ENCODE measurements at regions not wholly inside any gene's neighbourhood (a gene's known extent, or its start where the extent isn't known, plus 50 kb on each side); places are given as distances from the start of the nearest gene placed in this dataset.

DNA sequence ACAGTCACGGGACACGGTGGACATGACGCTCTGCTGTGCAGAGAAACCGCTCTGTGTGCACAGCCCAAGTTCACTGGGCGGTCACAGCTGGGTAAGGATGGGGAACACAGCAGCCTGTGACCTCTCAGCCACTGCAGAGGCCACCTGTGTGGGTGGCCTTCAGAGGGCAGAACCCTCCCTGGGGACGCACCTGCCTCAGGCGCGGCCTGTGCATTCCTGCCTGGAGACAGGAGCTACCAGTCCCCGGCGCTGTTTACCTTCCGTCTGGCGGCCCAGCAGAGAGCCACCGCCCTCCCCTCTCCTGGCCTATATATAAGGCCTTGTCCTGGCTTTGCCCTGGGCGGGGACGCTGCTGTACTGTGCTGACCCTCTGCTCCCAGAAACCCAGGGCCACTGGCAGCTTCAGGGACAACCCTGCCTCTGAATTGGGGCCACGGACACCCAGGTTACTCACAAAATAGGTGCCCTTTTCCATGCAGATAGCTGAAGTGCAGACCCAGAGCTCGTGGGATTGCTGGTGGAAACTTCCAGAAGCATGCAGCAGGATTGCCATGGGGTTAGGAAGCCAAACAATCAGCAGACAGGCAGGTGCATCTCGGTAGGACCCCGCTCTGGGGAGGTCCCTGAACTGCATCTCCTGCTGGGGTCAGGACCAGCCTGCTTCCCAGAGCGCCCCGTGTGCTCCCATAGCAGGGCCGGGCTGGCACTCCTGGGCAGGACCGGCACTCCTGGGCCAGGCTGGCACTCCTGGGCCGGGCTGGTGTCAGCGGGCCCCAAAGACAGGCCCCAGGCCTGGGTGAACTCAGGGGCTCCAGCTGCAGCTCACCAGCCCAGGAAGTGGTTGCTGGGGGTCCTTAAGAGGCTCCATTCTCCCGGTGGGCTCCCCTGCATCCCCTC is 83.6 kb downstream of the SIK1 start:
- Mint-ChIP-seq H3K36me3 (ENCODE audit: low read depth) (no peaks in the 10 kb centered on the region), H3K4me3 (no peak overlapping the region), H3K27ac (no peak overlapping the region), H3K9me3 (no peaks in the 10 kb centered on the region), H3K27me3 (peaks cover 5% of the 10 kb centered on the region), H3K4me1 (ENCODE audit: low read depth) (peaks cover 8% of the 10 kb centered on the region)
- no peak for DNase-seq

GRCh38 chr21:43342301-43342881 is 84.5 kb downstream of the SIK1 start:
- Mint-ChIP-seq H3K4me3 (no peak overlapping the region), H3K27me3 (peaks cover 5% of the 10 kb centered on the region), H3K9me3 (no peaks in the 10 kb centered on the region), H3K36me3 (ENCODE audit: low read depth) (no peaks in the 10 kb centered on the region), H3K27ac (no peak overlapping the region), H3K4me1 (ENCODE audit: low read depth) (peaks cover 8% of the 10 kb centered on the region)
- no peak for DNase-seq

DNA sequence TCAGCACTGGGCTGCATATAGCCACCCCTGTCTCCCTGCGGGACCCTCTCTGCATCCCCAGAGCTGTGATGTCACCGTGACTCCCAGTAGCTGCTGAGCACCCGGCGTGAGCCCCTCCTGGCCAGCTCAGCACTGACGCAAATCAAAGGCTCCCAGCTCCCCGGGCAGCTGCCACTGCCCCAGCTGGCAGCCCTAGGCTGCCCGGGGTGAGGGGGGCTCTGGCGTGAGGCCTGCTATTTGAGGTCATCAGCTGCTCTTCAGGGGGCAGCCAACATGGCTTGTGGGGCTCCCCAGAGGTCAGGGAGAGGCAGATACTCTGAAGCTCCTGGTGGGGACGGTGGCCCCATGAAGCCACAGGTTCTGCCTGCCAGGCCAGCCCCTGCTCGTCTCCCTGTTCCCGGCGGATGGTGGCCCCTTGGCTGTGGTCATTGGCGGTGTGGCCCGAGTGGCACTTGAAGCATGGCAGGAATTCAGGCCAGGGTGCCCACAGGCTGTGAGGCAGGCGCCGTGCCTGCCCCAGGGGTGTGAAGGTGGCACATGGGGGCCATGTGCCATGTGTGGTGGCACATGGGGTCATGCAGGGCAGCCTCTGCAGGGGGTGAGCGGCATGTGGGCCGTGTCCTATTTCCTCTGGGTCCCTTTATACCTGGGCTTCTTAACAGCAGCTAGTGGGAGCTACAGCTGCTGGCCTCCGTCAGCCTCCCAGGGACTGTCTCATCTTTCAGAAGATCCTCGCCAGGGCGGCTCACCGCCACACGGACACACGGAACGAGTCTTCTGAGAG is 85.4 kb downstream of the SIK1 start:
- Mint-ChIP-seq H3K4me1 (ENCODE audit: low read depth) (peaks cover 8% of the 10 kb centered on the region), H3K9me3 (no peaks in the 10 kb centered on the region), H3K4me3 (no peak overlapping the region), H3K36me3 (ENCODE audit: low read depth) (no peaks in the 10 kb centered on the region), H3K27ac (no peak overlapping the region), H3K27me3 (peaks cover 5% of the 10 kb centered on the region)
- no peak for DNase-seq

- H3K4me1 Mint-ChIP-seq (ENCODE audit: low read depth), result peaks cover under 1% of the 10 kb centered on the region
- H3K36me3 Mint-ChIP-seq (ENCODE audit: low read depth), result no peaks in the 10 kb centered on the region
- H3K27ac Mint-ChIP-seq, result no peak overlapping the region
- no peaks in the 10 kb centered on the region for H3K9me3 Mint-ChIP-seq
- no peak for DNase-seq
- H3K4me3 Mint-ChIP-seq, result no peak overlapping the region
- peaks cover 5% of the 10 kb centered on the region for H3K27me3 Mint-ChIP-seq
Measured at GRCh38 chr21:43340491-43341377, 86.2 kb downstream of the SIK1 start.

DNA sequence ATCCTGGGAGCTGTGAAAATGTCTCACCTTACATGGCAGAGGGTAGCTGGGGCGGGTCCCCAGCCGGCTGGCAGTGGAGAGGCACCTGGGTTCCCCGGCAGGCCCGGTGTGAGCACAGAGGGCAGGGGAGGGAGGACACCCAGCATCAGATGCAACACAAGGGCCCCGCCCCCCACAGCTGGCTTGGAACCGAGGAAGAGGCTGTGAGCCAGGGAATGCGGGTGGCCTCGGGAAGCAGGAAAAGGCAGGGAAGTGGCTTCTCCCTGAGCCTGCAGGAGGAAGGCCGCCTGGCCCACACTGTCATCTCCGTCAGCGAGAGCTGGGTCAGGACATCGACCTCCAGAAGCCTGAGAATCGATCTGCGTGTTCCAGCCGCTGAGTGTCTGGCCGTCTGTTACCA is 87.3 kb downstream of the SIK1 start:
- DNase-seq, result no peak
- Mint-ChIP-seq H3K36me3 (ENCODE audit: low read depth) (no peaks in the 10 kb centered on the region), H3K27ac (no peak overlapping the region), H3K4me1 (ENCODE audit: low read depth) (no peaks in the 10 kb centered on the region), H3K27me3 (peaks cover 5% of the 10 kb centered on the region), H3K9me3 (no peaks in the 10 kb centered on the region), H3K4me3 (no peak overlapping the region)

DNA sequence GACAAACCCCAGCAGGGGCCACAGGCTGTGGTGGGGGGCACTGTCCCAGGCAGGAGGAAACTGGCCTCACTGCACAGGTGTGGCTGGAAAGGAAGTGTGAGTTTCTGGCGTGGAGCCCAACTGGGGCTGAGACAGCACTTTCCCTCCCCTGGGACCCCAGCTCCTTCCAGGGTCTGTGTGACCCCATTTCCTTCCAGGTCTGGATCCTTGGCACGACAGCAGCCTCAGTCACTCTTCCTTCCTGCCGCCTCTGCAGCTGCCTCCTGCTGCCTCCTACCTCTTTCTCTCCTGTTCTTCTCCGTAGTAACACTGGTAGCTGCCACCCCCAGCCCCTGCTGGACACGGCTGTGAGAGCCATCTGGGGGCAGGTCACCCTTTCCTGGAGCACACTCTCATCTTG is 88.0 kb downstream of the SIK1 start:
- Mint-ChIP-seq H3K4me3 (no peak overlapping the region), H3K4me1 (ENCODE audit: low read depth) (no peaks in the 10 kb centered on the region), H3K36me3 (ENCODE audit: low read depth) (no peaks in the 10 kb centered on the region), H3K27me3 (peaks cover 5% of the 10 kb centered on the region), H3K9me3 (no peaks in the 10 kb centered on the region), H3K27ac (no peak overlapping the region)
- no peak for DNase-seq

DNA sequence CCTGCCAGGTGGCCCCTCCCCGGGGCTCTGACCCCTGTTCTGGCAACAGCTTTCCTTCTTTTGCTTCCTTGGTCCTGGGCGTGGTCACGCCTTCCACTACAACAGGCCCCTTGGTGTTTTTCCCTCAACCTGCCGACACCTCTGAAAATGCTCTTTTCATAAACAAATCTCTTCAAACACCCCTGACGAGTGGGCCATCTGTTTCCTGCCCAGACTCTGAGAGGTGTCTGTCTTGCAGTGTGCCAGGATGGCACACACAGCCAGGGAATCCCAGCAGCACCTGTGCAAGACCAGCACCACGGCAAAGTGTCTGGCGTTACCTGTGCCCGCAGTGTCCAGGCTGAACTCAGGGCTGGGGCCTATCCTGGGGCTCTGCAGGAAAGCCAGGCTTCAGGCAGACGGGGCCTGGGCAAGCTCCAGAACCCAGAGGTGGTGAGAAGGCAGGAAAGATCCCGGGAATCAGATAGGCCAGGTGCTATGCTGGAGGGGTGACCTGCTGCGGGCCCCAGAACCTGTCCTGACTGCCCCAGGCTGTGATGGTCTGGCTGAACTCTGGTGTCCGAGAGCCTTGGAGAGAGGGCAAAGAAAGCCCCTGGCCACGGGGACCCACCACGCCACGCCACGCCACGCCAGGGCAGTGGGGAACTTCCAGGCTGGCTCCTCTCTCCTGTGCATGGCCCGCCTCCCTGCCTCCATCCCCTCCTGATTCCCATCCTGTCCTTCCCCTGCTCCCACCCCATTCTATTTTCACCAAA is 88.9 kb downstream of the SIK1 start:
- H3K27me3 Mint-ChIP-seq, result peaks cover 5% of the 10 kb centered on the region
- H3K4me1 Mint-ChIP-seq (ENCODE audit: low read depth), result no peaks in the 10 kb centered on the region
- no peaks in the 10 kb centered on the region for H3K9me3 Mint-ChIP-seq
- H3K27ac Mint-ChIP-seq, result no peak overlapping the region
- no peak overlapping the region for H3K4me3 Mint-ChIP-seq
- no peaks in the 10 kb centered on the region for H3K36me3 Mint-ChIP-seq (ENCODE audit: low read depth)
- DNase-seq, result no peak

DNA sequence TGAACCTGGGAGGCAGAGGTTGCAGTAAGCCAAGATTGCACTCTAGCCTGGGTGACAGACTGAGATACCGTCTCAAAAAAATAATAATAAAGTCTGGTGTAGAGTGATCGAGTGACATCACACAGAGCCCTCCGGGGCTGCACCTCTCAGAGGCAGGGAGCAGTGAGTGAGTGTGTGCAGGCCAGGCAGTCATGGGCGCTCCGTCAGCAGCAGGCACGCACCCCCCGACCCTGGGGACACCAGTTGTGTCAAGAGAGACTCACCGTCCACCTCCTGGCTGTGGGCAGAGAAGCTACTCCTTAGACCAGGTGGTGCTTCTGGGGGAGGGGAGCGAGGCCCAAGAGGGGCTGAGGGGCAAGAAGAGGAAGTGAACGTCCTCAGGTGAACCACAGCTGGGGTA is 91.8 kb downstream of the SIK1 start:
- H3K36me3 Mint-ChIP-seq (ENCODE audit: low read depth), result no peaks in the 10 kb centered on the region
- H3K4me3 Mint-ChIP-seq, result no peak overlapping the region
- H3K27ac Mint-ChIP-seq, result no peak overlapping the region
- H3K27me3 Mint-ChIP-seq, result peaks cover 5% of the 10 kb centered on the region
- no peaks in the 10 kb centered on the region for H3K9me3 Mint-ChIP-seq
- no peak for DNase-seq
- no peaks in the 10 kb centered on the region for H3K4me1 Mint-ChIP-seq (ENCODE audit: low read depth)

DNA sequence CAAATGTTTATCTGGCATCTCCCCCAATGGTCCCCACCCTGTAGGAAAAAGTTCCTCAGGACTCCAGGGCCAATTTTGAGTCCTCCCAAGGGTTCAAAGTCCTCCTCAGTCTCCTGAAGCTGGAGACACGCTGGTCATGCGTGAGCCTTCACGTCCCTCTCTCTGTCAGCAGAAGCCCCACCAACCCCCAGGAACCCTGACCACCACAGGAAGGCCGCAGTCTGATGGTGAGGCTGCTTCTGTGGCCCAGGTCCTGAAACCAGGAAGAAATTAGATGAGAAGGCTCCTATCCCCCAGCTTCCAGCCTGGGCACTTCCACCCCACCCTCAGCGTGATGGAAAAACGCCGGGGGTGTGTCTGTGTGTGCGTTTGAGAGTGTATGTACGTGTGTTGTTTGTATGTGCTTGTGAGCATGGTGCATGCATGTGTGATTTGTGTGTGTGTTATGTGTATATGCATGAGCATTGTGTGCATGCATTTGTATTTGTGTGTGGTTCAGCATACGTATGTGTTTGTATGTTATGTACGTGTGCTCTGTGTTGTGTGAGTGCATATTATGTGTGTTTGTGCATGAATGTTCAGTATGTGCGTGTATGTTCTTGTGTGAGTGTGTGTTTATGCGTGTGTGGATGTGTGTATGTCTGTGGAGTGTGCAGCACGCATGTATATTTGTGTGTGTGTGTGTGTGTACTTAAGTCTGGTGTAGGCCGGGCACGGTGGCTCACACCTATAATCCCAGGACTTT is 92.5 kb downstream of the SIK1 start:
- no peak overlapping the region for H3K4me3 Mint-ChIP-seq
- no peak overlapping the region for H3K27ac Mint-ChIP-seq
- H3K4me1 Mint-ChIP-seq (ENCODE audit: low read depth), result no peaks in the 10 kb centered on the region
- H3K9me3 Mint-ChIP-seq, result no peaks in the 10 kb centered on the region
- no peaks in the 10 kb centered on the region for H3K36me3 Mint-ChIP-seq (ENCODE audit: low read depth)
- DNase-seq, result no peak
- peaks cover 3% of the 10 kb centered on the region for H3K27me3 Mint-ChIP-seq

DNA sequence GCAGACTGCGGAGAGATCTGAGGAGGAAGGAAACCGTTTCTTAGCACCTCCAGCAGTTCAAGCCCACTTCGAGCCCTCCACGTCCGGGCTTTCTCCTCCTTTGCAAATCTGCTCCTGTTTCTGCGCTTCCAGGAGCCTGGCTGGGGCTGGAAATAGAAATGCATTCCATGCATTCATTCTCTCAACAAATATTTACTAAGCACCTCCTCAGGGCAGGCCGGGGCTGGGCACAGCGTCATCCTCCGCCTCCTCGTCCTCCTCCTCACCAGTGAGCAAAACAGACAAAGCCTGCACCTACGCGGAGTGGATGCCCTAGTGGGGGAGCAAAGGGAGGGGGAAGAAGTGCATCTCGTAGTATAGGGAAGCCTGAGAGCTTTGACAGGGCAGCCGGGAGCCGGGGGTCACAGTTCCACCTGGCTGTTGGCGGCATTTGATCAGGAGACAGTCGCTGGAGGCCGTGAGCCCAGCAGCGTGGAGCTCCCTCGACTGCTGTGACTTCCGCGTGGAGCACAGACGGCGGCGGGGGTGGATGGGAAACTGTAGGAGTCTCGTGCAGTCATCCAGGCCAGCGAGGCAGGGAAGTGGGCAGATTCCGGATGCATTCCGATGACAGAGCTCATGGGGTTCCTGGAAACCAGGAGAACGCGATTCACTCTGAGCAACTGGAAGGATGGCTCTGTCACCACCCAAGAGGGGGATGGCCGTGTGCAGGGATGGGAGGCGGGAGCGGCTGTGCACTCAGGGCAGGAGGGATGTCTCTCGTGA is 93.5 kb downstream of the SIK1 start:
- no peaks in the 10 kb centered on the region for H3K9me3 Mint-ChIP-seq

GRCh38 chr21:43332861-43333297 is 94.1 kb downstream of the SIK1 start:
- H3K4me3 Mint-ChIP-seq, result no peak overlapping the region
- H3K27ac Mint-ChIP-seq, result no peak overlapping the region
- no peaks in the 10 kb centered on the region for H3K9me3 Mint-ChIP-seq
- H3K4me1 Mint-ChIP-seq (ENCODE audit: low read depth), result no peaks in the 10 kb centered on the region
- DNase-seq, result no peak
- H3K27me3 Mint-ChIP-seq, result no peaks in the 10 kb centered on the region
- H3K36me3 Mint-ChIP-seq (ENCODE audit: low read depth), result no peaks in the 10 kb centered on the region

More for the DNA sequence above, 93.5 kb downstream of the SIK1 start:
- Mint-ChIP-seq H3K27ac (no peak overlapping the region), H3K27me3 (no peaks in the 10 kb centered on the region), H3K36me3 (ENCODE audit: low read depth) (no peaks in the 10 kb centered on the region), H3K4me3 (no peak overlapping the region), H3K4me1 (ENCODE audit: low read depth) (no peaks in the 10 kb centered on the region)
- no peak for DNase-seq

GRCh38 chr21:43331962-43332828 is 94.7 kb downstream of the SIK1 start:
- no peak for DNase-seq
- H3K9me3 Mint-ChIP-seq, result no peaks in the 10 kb centered on the region
- no peak overlapping the region for H3K4me3 Mint-ChIP-seq
- no peaks in the 10 kb centered on the region for H3K27me3 Mint-ChIP-seq
- no peaks in the 10 kb centered on the region for H3K4me1 Mint-ChIP-seq (ENCODE audit: low read depth)
- H3K36me3 Mint-ChIP-seq (ENCODE audit: low read depth), result no peaks in the 10 kb centered on the region
- H3K27ac Mint-ChIP-seq, result no peak overlapping the region

Data from activated T-cell treated with anti-CD3 and anti-CD28 coated beads, Interleukin-2, amount 50 U/mL, for 24 hours (primary cell).